ENCODE measurements at regions not wholly inside any gene's neighbourhood (a gene's known extent, or its start where the extent isn't known, plus 50 kb on each side); places are given as distances from the start of the nearest gene placed in this dataset.

DNA sequence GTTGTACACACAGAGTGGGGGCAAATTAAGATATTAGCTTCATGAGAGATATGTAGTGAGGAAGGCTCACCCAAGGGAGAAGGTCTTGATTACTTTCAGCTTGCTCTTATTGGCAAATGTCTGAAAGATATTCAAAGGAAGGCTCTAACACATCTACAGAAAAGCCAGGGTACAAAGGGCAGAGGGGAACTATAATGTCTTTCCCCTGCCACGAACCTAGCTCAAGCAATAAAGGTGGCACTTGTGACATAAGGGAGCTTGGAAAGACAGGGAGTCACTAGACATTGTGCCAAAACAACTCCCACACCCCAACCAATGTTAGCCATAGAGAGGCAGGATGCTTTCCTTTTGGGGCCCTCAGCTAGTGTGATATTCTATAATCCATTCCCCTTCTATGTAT, 52.2 kb upstream of the SOX9 start:
- TF ChIP-seq, protein P1, sequence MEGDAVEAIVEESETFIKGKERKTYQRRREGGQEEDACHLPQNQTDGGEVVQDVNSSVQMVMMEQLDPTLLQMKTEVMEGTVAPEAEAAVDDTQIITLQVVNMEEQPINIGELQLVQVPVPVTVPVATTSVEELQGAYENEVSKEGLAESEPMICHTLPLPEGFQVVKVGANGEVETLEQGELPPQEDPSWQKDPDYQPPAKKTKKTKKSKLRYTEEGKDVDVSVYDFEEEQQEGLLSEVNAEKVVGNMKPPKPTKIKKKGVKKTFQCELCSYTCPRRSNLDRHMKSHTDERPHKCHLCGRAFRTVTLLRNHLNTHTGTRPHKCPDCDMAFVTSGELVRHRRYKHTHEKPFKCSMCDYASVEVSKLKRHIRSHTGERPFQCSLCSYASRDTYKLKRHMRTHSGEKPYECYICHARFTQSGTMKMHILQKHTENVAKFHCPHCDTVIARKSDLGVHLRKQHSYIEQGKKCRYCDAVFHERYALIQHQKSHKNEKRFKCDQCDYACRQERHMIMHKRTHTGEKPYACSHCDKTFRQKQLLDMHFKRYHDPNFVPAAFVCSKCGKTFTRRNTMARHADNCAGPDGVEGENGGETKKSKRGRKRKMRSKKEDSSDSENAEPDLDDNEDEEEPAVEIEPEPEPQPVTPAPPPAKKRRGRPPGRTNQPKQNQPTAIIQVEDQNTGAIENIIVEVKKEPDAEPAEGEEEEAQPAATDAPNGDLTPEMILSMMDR (IDR thresholded peaks at IDR 0.05; ENCODE audit: borderline replicate concordance), result no peak
- Histone ChIP-seq H3K9me3 (replicated peaks) (no peaks in the 10 kb centered on the region), H3K4me3 (no peak overlapping the region), H3K4me1 (no peaks in the 10 kb centered on the region), H3K27ac (replicated peaks) (no peak overlapping the region), H3K27me3 (ENCODE audit: low read depth) (peaks cover 6% of the 10 kb centered on the region), H3K36me3 (no peaks in the 10 kb centered on the region)
- DNase-seq, result no peak
- intact Hi-C loops (cut with micrococcal nuclease), result no loop called here

- Histone ChIP-seq H3K27ac (replicated peaks) (no peak overlapping the region), H3K4me1 (no peaks in the 10 kb centered on the region), H3K27me3 (ENCODE audit: low read depth) (peaks cover 6% of the 10 kb centered on the region), H3K9me3 (replicated peaks) (no peaks in the 10 kb centered on the region), H3K36me3 (no peaks in the 10 kb centered on the region), H3K4me3 (no peak overlapping the region)
- DNase-seq, result no peak
- TF ChIP-seq, protein P1 (IDR thresholded peaks at IDR 0.05; ENCODE audit: borderline replicate concordance), result no peak
- intact Hi-C loops (cut with micrococcal nuclease), result no loop called here
Observed at GRCh38 chr17:72069586-72070202, 51.1 kb upstream of the SOX9 start.
